ENCODE measurements at regions not wholly inside any gene's neighbourhood (a gene's known extent, or its start where the extent isn't known, plus 50 kb on each side); places are given as distances from the start of the nearest gene placed in this dataset.

- DNase-seq: no peak
Measured at GRCh38 chr14:50038398-50039119, 77.8 kb downstream of the VCPKMT start.

GRCh38 chr14:50039120-50039517 is 77.3 kb downstream of the VCPKMT start:
- DNase-seq: no peak

- DNase-seq: no peak
Measured at GRCh38 chr14:50039734-50040400, 76.5 kb downstream of the VCPKMT start.

GRCh38 chr14:50040401-50040775 is 76.0 kb downstream of the VCPKMT start:
- DNase-seq: no peak

- DNase-seq: no peak
Measured at GRCh38 chr14:50040895-50041465, 75.4 kb downstream of the VCPKMT start.

- no peak for DNase-seq
Measured at GRCh38 chr14:50041980-50042379, 74.4 kb downstream of the VCPKMT start.

- no peak for DNase-seq
Measured at GRCh38 chr14:50044042-50044651, 72.2 kb downstream of the VCPKMT start.

- no peak for DNase-seq
Measured at GRCh38 chr14:50045039-50045711, 71.2 kb downstream of the VCPKMT start.

- DNase-seq: no peak
Measured at GRCh38 chr14:50045837-50046236, 70.5 kb downstream of the VCPKMT start.

GRCh38 chr14:50047274-50047676 is 69.1 kb downstream of the VCPKMT start:
- DNase-seq: no peak

- DNase-seq: no peak
Measured at GRCh38 chr14:50049093-50049492, 67.3 kb downstream of the VCPKMT start.

GRCh38 chr14:50049703-50050570 is 66.4 kb downstream of the VCPKMT start:
- no peak for DNase-seq

GRCh38 chr14:50051106-50051505 is 65.3 kb downstream of the VCPKMT start:
- DNase-seq: no peak

- no peak for DNase-seq
Measured at GRCh38 chr14:50051706-50052105, 64.7 kb downstream of the VCPKMT start.

- no peak for DNase-seq
Measured at GRCh38 chr14:50052517-50052916, 63.9 kb downstream of the VCPKMT start.

GRCh38 chr14:50053935-50054334 is 62.4 kb downstream of the VCPKMT start:
- DNase-seq: no peak

GRCh38 chr14:50055461-50056228 is 60.7 kb downstream of the VCPKMT start:
- no peak for DNase-seq

GRCh38 chr14:50056435-50056834 is 59.9 kb downstream of the VCPKMT start:
- no peak for DNase-seq

- DNase-seq: no peak
Measured at GRCh38 chr14:50057331-50057730, 59.0 kb downstream of the VCPKMT start.

- no peak for DNase-seq
Measured at GRCh38 chr14:50058113-50058512, 58.3 kb downstream of the VCPKMT start.

Data from renal pelvis (tissue), 1 donor.